RWPE1 (cell line): ENCODE measurements at regions not wholly inside any gene's neighbourhood (a gene's known extent, or its start where the extent isn't known, plus 50 kb on each side); places are given as distances from the start of the nearest gene placed in this dataset.
"Not testable (repeated sequence)": the region's sequence is repeated elsewhere in the genome, so short reads cannot be mapped to it uniquely, and the experiment has no call there.

Experiments
- CTCF ChIA-PET: fragments of 350-600 bp; sonication (Branson Sonifier 250); formaldehyde crosslinking; extraction: SDS; loops from one replicate; lab custom pipeline; 2021; lab: Yijun Ruan, JAX
- POLR2A ChIA-PET: fragments of 400-600 bp; formaldehyde crosslinking; extraction: SDS; loops from one replicate; lab custom pipeline; 2020; ENCODE audit warnings: antibody characterized with exemption; ENCODE audit not compliant: low non-redundant PET; lab: Yijun Ruan, JAX
- DNase-seq: peaks from one replicate; pipeline ENCODE4 v3.0.0; 2012; ENCODE audit warnings: low spot score
- H3K27ac ChIP-seq: fragments of 450-650 bp; 2 replicates; pipeline ENCODE4 v1.5.1; 2017
- TF ChIP-seq, protein P1 (sequence below): fragments of 450-650 bp; conservative IDR thresholded peaks from 2 replicates; pipeline ENCODE4 v1.5.1; 2017; ENCODE audit warnings: low read depth, mild to moderate bottlenecking

- ChIA-PET POLR2A (no interaction called here), CTCF (no interaction called here)
- no peak overlapping the region for H3K27ac ChIP-seq
- DNase-seq, result no peak
- TF ChIP-seq, protein P1, sequence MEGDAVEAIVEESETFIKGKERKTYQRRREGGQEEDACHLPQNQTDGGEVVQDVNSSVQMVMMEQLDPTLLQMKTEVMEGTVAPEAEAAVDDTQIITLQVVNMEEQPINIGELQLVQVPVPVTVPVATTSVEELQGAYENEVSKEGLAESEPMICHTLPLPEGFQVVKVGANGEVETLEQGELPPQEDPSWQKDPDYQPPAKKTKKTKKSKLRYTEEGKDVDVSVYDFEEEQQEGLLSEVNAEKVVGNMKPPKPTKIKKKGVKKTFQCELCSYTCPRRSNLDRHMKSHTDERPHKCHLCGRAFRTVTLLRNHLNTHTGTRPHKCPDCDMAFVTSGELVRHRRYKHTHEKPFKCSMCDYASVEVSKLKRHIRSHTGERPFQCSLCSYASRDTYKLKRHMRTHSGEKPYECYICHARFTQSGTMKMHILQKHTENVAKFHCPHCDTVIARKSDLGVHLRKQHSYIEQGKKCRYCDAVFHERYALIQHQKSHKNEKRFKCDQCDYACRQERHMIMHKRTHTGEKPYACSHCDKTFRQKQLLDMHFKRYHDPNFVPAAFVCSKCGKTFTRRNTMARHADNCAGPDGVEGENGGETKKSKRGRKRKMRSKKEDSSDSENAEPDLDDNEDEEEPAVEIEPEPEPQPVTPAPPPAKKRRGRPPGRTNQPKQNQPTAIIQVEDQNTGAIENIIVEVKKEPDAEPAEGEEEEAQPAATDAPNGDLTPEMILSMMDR, result no peak
These were observed 352.9 kb downstream of the TXNL1 start for GRCh38 chr18:56285387-56286065.

GRCh38 chr18:56284319-56284718, 354.1 kb downstream of the TXNL1 start:
- H3K27ac ChIP-seq, result no peak overlapping the region
- DNase-seq, result no peak
- CTCF ChIA-PET, result no interaction called here
- TF ChIP-seq, protein P1, result no peak
- POLR2A ChIA-PET, result interaction anchor here (0.6 kb wide), 1 partner anchor 1662 kb away, joined by 3 read pairs; no protein-coding TSS in a partner anchor

DNA sequence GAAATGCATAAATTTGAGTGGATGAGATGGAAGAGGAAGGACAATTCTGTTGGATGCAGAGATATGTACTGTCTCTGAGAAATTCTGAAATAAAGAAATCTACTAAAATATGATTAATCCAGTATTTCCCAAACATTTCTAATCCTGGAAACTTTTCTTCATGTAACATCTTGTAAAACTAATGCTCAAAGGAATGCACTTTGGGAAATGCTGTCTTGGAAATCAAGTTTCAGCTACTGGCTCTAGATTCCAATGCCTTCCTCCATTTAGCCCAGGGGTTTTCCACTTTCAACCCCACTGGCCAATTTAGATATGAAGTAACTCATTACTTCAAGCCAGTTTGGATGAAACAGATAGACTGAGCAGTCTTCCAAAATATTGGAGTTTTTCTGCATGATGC, 355.1 kb downstream of the TXNL1 start:
- no peak for DNase-seq
- H3K27ac ChIP-seq, result no peak overlapping the region
- ChIA-PET CTCF (no interaction called here), POLR2A (no interaction called here)
- TF ChIP-seq, protein P1, result no peak

GRCh38 chr18:56282234-56283104, 355.9 kb downstream of the TXNL1 start:
- H3K27ac ChIP-seq, result no peak overlapping the region
- TF ChIP-seq, protein P1, result no peak
- ChIA-PET POLR2A (no interaction called here), CTCF (no interaction called here)
- DNase-seq, result no peak

- DNase-seq, POLR2A ChIA-PET, CTCF ChIA-PET, H3K27ac ChIP-seq: not testable (repeated sequence)
These were observed 358.6 kb downstream of the TXNL1 start for GRCh38 chr18:56279816-56280215.

GRCh38 chr18:56278421-56279003, 359.9 kb downstream of the TXNL1 start:
- no peak overlapping the region for H3K27ac ChIP-seq
- DNase-seq, result no peak
- TF ChIP-seq, protein P1, result no peak
- ChIA-PET CTCF (interaction anchor here (0.6 kb wide), 1 partner anchor 515 kb away, joined by 3 read pairs; no protein-coding TSS in a partner anchor), POLR2A (no interaction called here)

DNA sequence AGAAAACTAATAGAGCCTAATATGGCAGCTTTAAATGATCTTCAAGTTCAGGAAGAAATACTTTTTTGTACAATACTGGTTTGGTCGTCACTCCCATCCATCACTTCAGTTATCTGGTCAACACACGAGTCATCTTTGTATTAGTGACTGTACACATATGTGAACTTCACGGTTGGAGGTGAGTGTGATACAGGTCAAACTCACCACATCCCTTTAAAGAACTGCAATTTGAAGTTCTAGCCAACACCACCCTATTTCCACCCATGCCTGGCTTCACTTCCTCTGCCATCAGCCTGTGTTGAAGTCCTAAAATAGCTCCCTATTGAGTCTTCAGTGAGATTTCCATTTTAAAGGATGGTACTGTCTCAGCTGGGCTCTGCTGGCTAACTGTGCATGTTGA, 361.9 kb downstream of the TXNL1 start:
- CTCF ChIA-PET, result no interaction called here
- H3K27ac ChIP-seq, result no peak overlapping the region
- TF ChIP-seq, protein P1, result no peak
- no peak for DNase-seq
- POLR2A ChIA-PET, result no interaction called here
